DND-41 (cell line): ENCODE measurements at regions not wholly inside any gene's neighbourhood (a gene's known extent, or its start where the extent isn't known, plus 50 kb on each side); places are given as distances from the start of the nearest gene placed in this dataset.

Experiments
- EZH2 ChIP-seq: IDR thresholded peaks from 3 replicates; pipeline ENCODE4 v1.6.1; 2012; ENCODE audit warnings: borderline replicate concordance, low read depth, mild to moderate bottlenecking, moderate library complexity, low read length, inconsistent platforms; ENCODE audit not compliant: severe bottlenecking
- TF ChIP-seq, protein P1 (sequence below): IDR thresholded peaks from 2 replicates; pipeline ENCODE4 v1.5.1; 2012; ENCODE audit warnings: borderline replicate concordance, low read length, moderate library complexity, mild to moderate bottlenecking; ENCODE audit not compliant: poor library complexity, severe bottlenecking; ENCODE audit errors: extremely low read depth

DNA sequence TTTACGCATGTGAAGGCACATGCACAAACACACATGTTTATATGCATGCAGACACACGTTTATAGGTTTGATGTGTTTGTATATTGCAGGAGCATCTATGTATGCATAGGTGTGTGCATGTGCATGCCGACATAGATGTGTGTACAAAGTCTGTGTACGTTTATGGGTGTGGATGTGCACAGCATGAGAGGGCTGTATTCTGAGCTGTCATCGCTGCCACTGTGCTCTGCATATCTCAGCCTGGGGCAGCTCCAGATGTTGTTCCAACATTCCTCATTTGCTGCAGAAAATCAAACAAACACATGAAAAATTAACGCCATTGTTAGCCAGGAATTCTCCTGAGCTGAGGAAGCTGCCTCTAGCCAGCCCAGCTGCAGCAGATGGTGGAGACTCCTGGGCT lies 132.3 kb upstream of the CSF3R start:
- no peak for TF ChIP-seq EZH2
- TF ChIP-seq, protein P1, sequence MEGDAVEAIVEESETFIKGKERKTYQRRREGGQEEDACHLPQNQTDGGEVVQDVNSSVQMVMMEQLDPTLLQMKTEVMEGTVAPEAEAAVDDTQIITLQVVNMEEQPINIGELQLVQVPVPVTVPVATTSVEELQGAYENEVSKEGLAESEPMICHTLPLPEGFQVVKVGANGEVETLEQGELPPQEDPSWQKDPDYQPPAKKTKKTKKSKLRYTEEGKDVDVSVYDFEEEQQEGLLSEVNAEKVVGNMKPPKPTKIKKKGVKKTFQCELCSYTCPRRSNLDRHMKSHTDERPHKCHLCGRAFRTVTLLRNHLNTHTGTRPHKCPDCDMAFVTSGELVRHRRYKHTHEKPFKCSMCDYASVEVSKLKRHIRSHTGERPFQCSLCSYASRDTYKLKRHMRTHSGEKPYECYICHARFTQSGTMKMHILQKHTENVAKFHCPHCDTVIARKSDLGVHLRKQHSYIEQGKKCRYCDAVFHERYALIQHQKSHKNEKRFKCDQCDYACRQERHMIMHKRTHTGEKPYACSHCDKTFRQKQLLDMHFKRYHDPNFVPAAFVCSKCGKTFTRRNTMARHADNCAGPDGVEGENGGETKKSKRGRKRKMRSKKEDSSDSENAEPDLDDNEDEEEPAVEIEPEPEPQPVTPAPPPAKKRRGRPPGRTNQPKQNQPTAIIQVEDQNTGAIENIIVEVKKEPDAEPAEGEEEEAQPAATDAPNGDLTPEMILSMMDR, result no peak
